ENCODE measurements at regions not wholly inside any gene's neighbourhood (a gene's known extent, or its start where the extent isn't known, plus 50 kb on each side); places are given as distances from the start of the nearest gene placed in this dataset.

- H3K4me1 ChIP-seq (ENCODE audit: control insufficient read depth, insufficient read depth, low read length), result no peaks in the 10 kb centered on the region
- H3K27me3 ChIP-seq (ENCODE audit: control insufficient read depth, insufficient read depth, low read length, poor library complexity, severe bottlenecking), result no peaks in the 10 kb centered on the region
- 91 to 99% methylated on average over 10 to 14 of the region's 14 CpGs for WGBS, 2 experiments (ENCODE audit: insufficient coverage in 1 of 2, insufficient read length in 1 of 2)
- TF ChIP-seq, protein P1, sequence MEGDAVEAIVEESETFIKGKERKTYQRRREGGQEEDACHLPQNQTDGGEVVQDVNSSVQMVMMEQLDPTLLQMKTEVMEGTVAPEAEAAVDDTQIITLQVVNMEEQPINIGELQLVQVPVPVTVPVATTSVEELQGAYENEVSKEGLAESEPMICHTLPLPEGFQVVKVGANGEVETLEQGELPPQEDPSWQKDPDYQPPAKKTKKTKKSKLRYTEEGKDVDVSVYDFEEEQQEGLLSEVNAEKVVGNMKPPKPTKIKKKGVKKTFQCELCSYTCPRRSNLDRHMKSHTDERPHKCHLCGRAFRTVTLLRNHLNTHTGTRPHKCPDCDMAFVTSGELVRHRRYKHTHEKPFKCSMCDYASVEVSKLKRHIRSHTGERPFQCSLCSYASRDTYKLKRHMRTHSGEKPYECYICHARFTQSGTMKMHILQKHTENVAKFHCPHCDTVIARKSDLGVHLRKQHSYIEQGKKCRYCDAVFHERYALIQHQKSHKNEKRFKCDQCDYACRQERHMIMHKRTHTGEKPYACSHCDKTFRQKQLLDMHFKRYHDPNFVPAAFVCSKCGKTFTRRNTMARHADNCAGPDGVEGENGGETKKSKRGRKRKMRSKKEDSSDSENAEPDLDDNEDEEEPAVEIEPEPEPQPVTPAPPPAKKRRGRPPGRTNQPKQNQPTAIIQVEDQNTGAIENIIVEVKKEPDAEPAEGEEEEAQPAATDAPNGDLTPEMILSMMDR (conservative IDR thresholded peaks at IDR 0.05), result no peak
- peaks cover 59% of the 10 kb centered on the region for H3K36me3 ChIP-seq (ENCODE audit: control insufficient read depth, insufficient read depth, low read length)
- no peak overlapping the region for H3K27ac Mint-ChIP-seq
- H3K4me3 Mint-ChIP-seq, result no peak overlapping the region
- no peak overlapping the region for H3K9ac ChIP-seq (ENCODE audit: extremely low read depth, low read length, poor library complexity, severe bottlenecking)
- no peak for DNase-seq
- peaks cover 74% of the 10 kb centered on the region for H3K36me3 Mint-ChIP-seq (ENCODE audit: low read depth)
- no peaks in the 10 kb centered on the region for H3K4me1 Mint-ChIP-seq
- no peak overlapping the region for H3K4me3 ChIP-seq (ENCODE audit: low read length)
- H3K9me3 Mint-ChIP-seq, result peaks cover 29% of the 10 kb centered on the region
- H3K9me3 ChIP-seq (ENCODE audit: control insufficient read depth, low read length), result peaks cover 22% of the 10 kb centered on the region
- H3K27ac ChIP-seq (ENCODE audit: low read depth, low read length), result no peak overlapping the region
- no peaks in the 10 kb centered on the region for H3K27me3 Mint-ChIP-seq (ENCODE audit: insufficient read depth)
Measured at GRCh38 chr12:124475295-124476010, 92.0 kb downstream of the NCOR2 start.

- no peaks in the 10 kb centered on the region for H3K4me1 ChIP-seq (ENCODE audit: control insufficient read depth, insufficient read depth, low read length)
- WGBS, 2 experiments (ENCODE audit: insufficient coverage in 1 of 2, insufficient read length in 1 of 2), result 86 to 96% methylated on average over 1 to 9 of the region's 9 CpGs
- peaks cover 66% of the 10 kb centered on the region for H3K36me3 ChIP-seq (ENCODE audit: control insufficient read depth, insufficient read depth, low read length)
- H3K36me3 Mint-ChIP-seq (ENCODE audit: low read depth), result peaks cover 81% of the 10 kb centered on the region
- H3K9me3 Mint-ChIP-seq, result peaks cover 33% of the 10 kb centered on the region
- H3K4me3 Mint-ChIP-seq, result no peak overlapping the region
- H3K27ac Mint-ChIP-seq, result no peak overlapping the region
- H3K27me3 Mint-ChIP-seq (ENCODE audit: insufficient read depth), result no peaks in the 10 kb centered on the region
- H3K27ac ChIP-seq (ENCODE audit: low read depth, low read length), result no peak overlapping the region
- TF ChIP-seq, protein P1 (conservative IDR thresholded peaks at IDR 0.05), result no peak
- H3K9ac ChIP-seq (ENCODE audit: extremely low read depth, low read length, poor library complexity, severe bottlenecking), result no peak overlapping the region
- no peak for DNase-seq
- no peaks in the 10 kb centered on the region for H3K4me1 Mint-ChIP-seq
- no peaks in the 10 kb centered on the region for H3K27me3 ChIP-seq (ENCODE audit: control insufficient read depth, insufficient read depth, low read length, poor library complexity, severe bottlenecking)
- H3K9me3 ChIP-seq (ENCODE audit: control insufficient read depth, low read length), result peaks cover 27% of the 10 kb centered on the region
- H3K4me3 ChIP-seq (ENCODE audit: low read length), result no peak overlapping the region
Measured at GRCh38 chr12:124474709-124475108, 92.7 kb downstream of the NCOR2 start.

GRCh38 chr12:124472690-124473279, 94.6 kb downstream of the NCOR2 start:
- Mint-ChIP-seq H3K4me3 (no peak overlapping the region), H3K27me3 (ENCODE audit: insufficient read depth) (no peaks in the 10 kb centered on the region), H3K27ac (no peak overlapping the region), H3K4me1 (no peaks in the 10 kb centered on the region), H3K9me3 (peaks cover 41% of the 10 kb centered on the region), H3K36me3 (ENCODE audit: low read depth) (peaks cover 84% of the 10 kb centered on the region)
- Histone ChIP-seq H3K4me1 (ENCODE audit: control insufficient read depth, insufficient read depth, low read length) (no peaks in the 10 kb centered on the region), H3K27ac (ENCODE audit: low read depth, low read length) (no peak overlapping the region), H3K9me3 (ENCODE audit: control insufficient read depth, low read length) (peaks cover 32% of the 10 kb centered on the region), H3K27me3 (ENCODE audit: control insufficient read depth, insufficient read depth, low read length, poor library complexity, severe bottlenecking) (no peaks in the 10 kb centered on the region), H3K4me3 (ENCODE audit: low read length) (no peak overlapping the region), H3K36me3 (ENCODE audit: control insufficient read depth, insufficient read depth, low read length) (peaks cover 71% of the 10 kb centered on the region), H3K9ac (ENCODE audit: extremely low read depth, low read length, poor library complexity, severe bottlenecking) (no peak overlapping the region)
- 94 to 97% methylated on average over 8 to 14 of the region's 14 CpGs for WGBS, 2 experiments (ENCODE audit: insufficient coverage in 1 of 2, insufficient read length in 1 of 2)
- TF ChIP-seq, protein P1 (conservative IDR thresholded peaks at IDR 0.05), result no peak
- DNase-seq, result no peak

Measured in endodermal cell (in vitro differentiated cells).